ENCODE measurements at regions not wholly inside any gene's neighbourhood (a gene's known extent, or its start where the extent isn't known, plus 50 kb on each side); places are given as distances from the start of the nearest gene placed in this dataset.
A peak's percentile ranks its signal among the peaks of the same experiment; 100 is the strongest.

DNA sequence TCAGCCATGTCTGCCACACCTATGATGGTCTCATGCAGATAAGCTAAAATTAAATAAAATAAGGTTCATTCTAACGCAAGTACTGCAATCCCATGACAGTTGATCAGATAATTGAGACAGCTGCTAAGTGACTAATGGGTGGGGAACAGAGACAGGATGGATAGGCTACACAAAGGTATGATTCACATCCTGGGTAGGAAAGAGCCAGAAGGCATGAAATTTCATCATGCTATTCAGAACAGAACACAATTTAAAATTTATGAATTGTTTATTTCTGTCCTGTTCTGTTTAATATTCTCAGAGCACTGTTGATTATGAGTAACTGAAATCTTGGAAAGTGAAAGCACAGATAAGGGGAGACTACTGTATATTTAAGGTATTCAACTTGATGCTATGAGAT lies 381.8 kb upstream of the SORCS1 start:
- H2BK120ac ChIP-seq (ENCODE audit: low read depth, low read length): no peak overlapping the region
- in situ Hi-C loops (cut with MboI; ENCODE audit: low sequenced_read_pairs) (no loop called here), dilution Hi-C loops (cut with HindIII; ENCODE audit: low sequenced_read_pairs, unreplicated experiment) (no loop called here), intact Hi-C loops (cut with micrococcal nuclease) (no loop called here)
- no peak overlapping the region for H3K56ac ChIP-seq (ENCODE audit: extremely low read depth, insufficient read depth, low read length)
- no peaks in the 10 kb centered on the region for H3K36me3 ChIP-seq (ENCODE audit: control insufficient read depth, insufficient read depth, low read length)
- H2BK20ac ChIP-seq (ENCODE audit: low read depth, low read length): no peak overlapping the region
- TF ChIP-seq SMC3 (IDR thresholded peaks at IDR 0.05; ENCODE audit: low read depth, low read length) (no peak), CHD1 (IDR thresholded peaks at IDR 0.05; ENCODE audit: low read depth, low read length) (no peak), POLR2A (IDR thresholded peaks at IDR 0.05; ENCODE audit: low read depth, low read length) (no peak), RFX5 (IDR thresholded peaks at IDR 0.05; ENCODE audit: low read depth, low read length) (no peak), CEBPB (IDR thresholded peaks at IDR 0.05; ENCODE audit: low read depth, low read length) (no peak), RAD21 (IDR thresholded peaks at IDR 0.05; ENCODE audit: low read length) (no peak), NFE2L2 (IDR thresholded peaks at IDR 0.05; ENCODE audit: low read depth, low read length) (no peak), MAZ (IDR thresholded peaks at IDR 0.05; ENCODE audit: borderline replicate concordance, low read depth, low read length) (no peak), MAFK (IDR thresholded peaks at IDR 0.05; ENCODE audit: low read depth, low read length) (no peak), BHLHE40 (IDR thresholded peaks at IDR 0.05; ENCODE audit: low read depth, low read length) (no peak), FOS (IDR thresholded peaks at IDR 0.05; ENCODE audit: low read depth, low read length) (no peak), RCOR1 (IDR thresholded peaks at IDR 0.05; ENCODE audit: insufficient replicate concordance, low read length) (no peak), MXI1 (IDR thresholded peaks at IDR 0.05; ENCODE audit: borderline replicate concordance, low read depth, low read length) (no peak)
- TF ChIP-seq, protein P1, sequence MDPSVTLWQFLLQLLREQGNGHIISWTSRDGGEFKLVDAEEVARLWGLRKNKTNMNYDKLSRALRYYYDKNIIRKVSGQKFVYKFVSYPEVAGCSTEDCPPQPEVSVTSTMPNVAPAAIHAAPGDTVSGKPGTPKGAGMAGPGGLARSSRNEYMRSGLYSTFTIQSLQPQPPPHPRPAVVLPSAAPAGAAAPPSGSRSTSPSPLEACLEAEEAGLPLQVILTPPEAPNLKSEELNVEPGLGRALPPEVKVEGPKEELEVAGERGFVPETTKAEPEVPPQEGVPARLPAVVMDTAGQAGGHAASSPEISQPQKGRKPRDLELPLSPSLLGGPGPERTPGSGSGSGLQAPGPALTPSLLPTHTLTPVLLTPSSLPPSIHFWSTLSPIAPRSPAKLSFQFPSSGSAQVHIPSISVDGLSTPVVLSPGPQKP (IDR thresholded peaks at IDR 0.05; ENCODE audit: borderline replicate concordance, low read depth, low read length): no peak
- TF ChIP-seq, protein P2, sequence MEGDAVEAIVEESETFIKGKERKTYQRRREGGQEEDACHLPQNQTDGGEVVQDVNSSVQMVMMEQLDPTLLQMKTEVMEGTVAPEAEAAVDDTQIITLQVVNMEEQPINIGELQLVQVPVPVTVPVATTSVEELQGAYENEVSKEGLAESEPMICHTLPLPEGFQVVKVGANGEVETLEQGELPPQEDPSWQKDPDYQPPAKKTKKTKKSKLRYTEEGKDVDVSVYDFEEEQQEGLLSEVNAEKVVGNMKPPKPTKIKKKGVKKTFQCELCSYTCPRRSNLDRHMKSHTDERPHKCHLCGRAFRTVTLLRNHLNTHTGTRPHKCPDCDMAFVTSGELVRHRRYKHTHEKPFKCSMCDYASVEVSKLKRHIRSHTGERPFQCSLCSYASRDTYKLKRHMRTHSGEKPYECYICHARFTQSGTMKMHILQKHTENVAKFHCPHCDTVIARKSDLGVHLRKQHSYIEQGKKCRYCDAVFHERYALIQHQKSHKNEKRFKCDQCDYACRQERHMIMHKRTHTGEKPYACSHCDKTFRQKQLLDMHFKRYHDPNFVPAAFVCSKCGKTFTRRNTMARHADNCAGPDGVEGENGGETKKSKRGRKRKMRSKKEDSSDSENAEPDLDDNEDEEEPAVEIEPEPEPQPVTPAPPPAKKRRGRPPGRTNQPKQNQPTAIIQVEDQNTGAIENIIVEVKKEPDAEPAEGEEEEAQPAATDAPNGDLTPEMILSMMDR (conservative IDR thresholded peaks at IDR 0.05; ENCODE audit: low read depth, low read length): no peak
- TF ChIP-seq, protein P3, sequence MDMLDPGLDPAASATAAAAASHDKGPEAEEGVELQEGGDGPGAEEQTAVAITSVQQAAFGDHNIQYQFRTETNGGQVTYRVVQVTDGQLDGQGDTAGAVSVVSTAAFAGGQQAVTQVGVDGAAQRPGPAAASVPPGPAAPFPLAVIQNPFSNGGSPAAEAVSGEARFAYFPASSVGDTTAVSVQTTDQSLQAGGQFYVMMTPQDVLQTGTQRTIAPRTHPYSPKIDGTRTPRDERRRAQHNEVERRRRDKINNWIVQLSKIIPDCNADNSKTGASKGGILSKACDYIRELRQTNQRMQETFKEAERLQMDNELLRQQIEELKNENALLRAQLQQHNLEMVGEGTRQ (IDR thresholded peaks at IDR 0.05; ENCODE audit: low read depth, low read length): no peak
- BruUV-seq (replicated peaks): no TSS peak
- H2AK9ac ChIP-seq (replicated peaks; ENCODE audit: low read depth, low read length, poor library complexity): no peak overlapping the region
- no peaks in the 10 kb centered on the region for H3K9me1 ChIP-seq (ENCODE audit: insufficient read depth, low read length)
- DNase-seq (peak; percentile 33), ATAC-seq (ENCODE audit: low read depth) (peak; percentile 51)
- no peak overlapping the region for H3K4me2 ChIP-seq (ENCODE audit: low read depth, low read length)
- H3K14ac ChIP-seq (replicated peaks; ENCODE audit: low read depth, low read length): no peak overlapping the region
- no peak overlapping the region for H2AK5ac ChIP-seq (ENCODE audit: low read depth, low read length)
- no peak overlapping the region for H4K91ac ChIP-seq (ENCODE audit: insufficient read depth, low read depth, low read length)
- no peak overlapping the region for H4K5ac ChIP-seq (ENCODE audit: low read depth, low read length)
- H4K8ac ChIP-seq (ENCODE audit: low read depth in 2 of 2, low read length in 2 of 2): no peak overlapping the region
- H3K79me1 ChIP-seq (ENCODE audit: low read depth in 1 of 2, low read length in 2 of 2): no peaks in the 10 kb centered on the region
- no CpG with 5 or more reads among the region's 1 CpG for WGBS, 2 experiments (ENCODE audit: extremely low coverage in 2 of 2, insufficient read length in 1 of 2)
- no peak overlapping the region for H3K18ac ChIP-seq (ENCODE audit: low read depth, low read length)
- no peak overlapping the region for H3K23ac ChIP-seq (ENCODE audit: low read depth, low read length)
- CTCF ChIA-PET: no interaction called here
- no peak overlapping the region for H2BK15ac ChIP-seq (ENCODE audit: low read depth, low read length)
- no peaks in the 10 kb centered on the region for H3K27me3 ChIP-seq (ENCODE audit: control insufficient read depth, insufficient read depth, low read length)
- no peak overlapping the region for H2BK5ac ChIP-seq (ENCODE audit: low read depth, low read length, poor library complexity, severe bottlenecking)
- no peak overlapping the region for H3K4ac ChIP-seq (ENCODE audit: low read depth, low read length)
- H2AFZ ChIP-seq (replicated peaks; ENCODE audit: low read length, poor library complexity): no peak overlapping the region
- H3K9me3 ChIP-seq (ENCODE audit: control insufficient read depth, insufficient read depth, low read length): peaks cover 15% of the 10 kb centered on the region
- H4K20me1 ChIP-seq (ENCODE audit: insufficient read depth, low read length): no peaks in the 10 kb centered on the region
- no peak overlapping the region for H3K4me3 ChIP-seq (ENCODE audit: insufficient read depth, low read depth, low read length)
- H3K4me1 ChIP-seq (ENCODE audit: control insufficient read depth, insufficient read depth, low read length): no peaks in the 10 kb centered on the region
- no peak overlapping the region for H3K27ac ChIP-seq (ENCODE audit: insufficient read depth, low read length)
- no peak overlapping the region for H3K9ac ChIP-seq (ENCODE audit: low read depth, low read length)
- POLR2A ChIA-PET (ENCODE audit: unreplicated experiment): no interaction called here

Data from IMR-90 (cell line).